Loucy (cell line): ENCODE measurements at regions not wholly inside any gene's neighbourhood (a gene's known extent, or its start where the extent isn't known, plus 50 kb on each side); places are given as distances from the start of the nearest gene placed in this dataset.

Source experiments
- CTCF ChIP-seq: fragments of 200-600 bp; sonication (generic); conservative IDR thresholded peaks from 2 replicates; pipeline ENCODE4 v1.5.1; 2014; ENCODE audit warnings: mild to moderate bottlenecking, antibody characterized with exemption, low read length
- EZH2phosphoT487 ChIP-seq: fragments of 200-600 bp; IDR thresholded peaks from 2 replicates; pipeline ENCODE4 v1.6.1; 2018; ENCODE audit warnings: antibody characterized with exemption, mild to moderate bottlenecking, moderate library complexity, borderline replicate concordance

GRCh38 chr6:113457751-113458150 lies 399.4 kb upstream of the MARCKS start:
- no peak for TF ChIP-seq CTCF
- no peak for TF ChIP-seq EZH2phosphoT487
